GM21390 (cell line): ENCODE measurements at regions not wholly inside any gene's neighbourhood (a gene's known extent, or its start where the extent isn't known, plus 50 kb on each side); places are given as distances from the start of the nearest gene placed in this dataset.
A peak's percentile ranks its signal among the peaks of the same experiment; 100 is the strongest.

Source experiments
- ATAC-seq: cut with Tn5 transposase; IDR thresholded peaks from one replicate; pipeline ENCODE4 v1.9.1; 2021; ENCODE audit not compliant: unreplicated experiment

GRCh38 chr11:127898422-127899365, 688.7 kb downstream of the ETS1 start:
- no peak for ATAC-seq

- no peak for ATAC-seq
These were observed 691.6 kb downstream of the ETS1 start for GRCh38 chr11:127895776-127896175.

GRCh38 chr11:127894316-127894715, 693.0 kb downstream of the ETS1 start:
- ATAC-seq = no peak

- ATAC-seq = no peak
These were observed 697.2 kb downstream of the ETS1 start for GRCh38 chr11:127890030-127890615.

- no peak for ATAC-seq
These were observed 699.0 kb downstream of the ETS1 start for GRCh38 chr11:127888386-127888785.

GRCh38 chr11:127875131-127875530, 712.2 kb downstream of the ETS1 start:
- ATAC-seq = no peak

- no peak for ATAC-seq
These were observed 713.9 kb downstream of the ETS1 start for GRCh38 chr11:127873478-127873877.

GRCh38 chr11:127866109-127866508, 721.2 kb downstream of the ETS1 start:
- ATAC-seq = no peak

GRCh38 chr11:127864861-127865260, 722.5 kb downstream of the ETS1 start:
- ATAC-seq = no peak

GRCh38 chr11:127862406-127862805, 725.0 kb downstream of the ETS1 start:
- ATAC-seq = no peak

GRCh38 chr11:127859941-127860354, 727.4 kb downstream of the ETS1 start:
- no peak for ATAC-seq

GRCh38 chr11:127844876-127845275, 742.5 kb downstream of the ETS1 start:
- no peak for ATAC-seq

GRCh38 chr11:127843483-127844396, 743.6 kb downstream of the ETS1 start:
- ATAC-seq = peak; percentile 71

- no peak for ATAC-seq
These were observed 762.2 kb downstream of the ETS1 start for GRCh38 chr11:127825183-127825582.

GRCh38 chr11:127818625-127819024, 768.7 kb downstream of the ETS1 start:
- ATAC-seq = no peak

GRCh38 chr11:127816962-127817361, 770.4 kb downstream of the ETS1 start:
- no peak for ATAC-seq

- ATAC-seq = no peak
These were observed 772.0 kb downstream of the ETS1 start for GRCh38 chr11:127815331-127815730.

- ATAC-seq = no peak
These were observed 780.9 kb downstream of the ETS1 start for GRCh38 chr11:127806501-127806900.

GRCh38 chr11:127805771-127806170, 781.6 kb downstream of the ETS1 start:
- ATAC-seq = no peak

- ATAC-seq = no peak
These were observed 782.5 kb downstream of the ETS1 start for GRCh38 chr11:127804747-127805400.

- ATAC-seq = no peak
These were observed 783.6 kb downstream of the ETS1 start for GRCh38 chr11:127803755-127804154.
